Hindlimb muscle (tissue), 1 donor: ENCODE measurements at regions not wholly inside any gene's neighbourhood (a gene's known extent, or its start where the extent isn't known, plus 50 kb on each side); places are given as distances from the start of the nearest gene placed in this dataset.
"Not testable (repeated sequence)": the region's sequence is repeated elsewhere in the genome, so short reads cannot be mapped to it uniquely, and the experiment has no call there.

Experiments
- DNase-seq: peaks from one replicate; pipeline ENCODE4 v3.0.0-alpha.2; 2013

DNA sequence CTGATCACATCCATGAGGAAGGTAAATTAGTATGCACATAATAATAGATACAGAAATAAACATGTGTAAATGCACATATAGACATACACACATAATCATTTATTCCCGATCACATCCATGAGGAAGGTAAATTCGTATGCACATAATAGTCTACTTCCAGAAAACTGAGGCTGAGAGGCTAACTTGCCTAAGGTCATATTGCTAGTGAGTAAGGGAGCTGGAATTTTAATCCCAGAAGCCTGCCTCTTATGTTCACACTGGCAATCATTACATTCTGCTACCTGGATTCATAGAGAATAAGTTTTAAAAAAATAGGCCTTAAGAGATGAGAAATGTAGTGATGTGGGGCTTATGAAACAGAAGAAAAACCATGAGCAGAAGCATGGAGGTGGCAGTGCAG is 716.3 kb downstream of the BRINP1 start:
- no peak for DNase-seq

DNA sequence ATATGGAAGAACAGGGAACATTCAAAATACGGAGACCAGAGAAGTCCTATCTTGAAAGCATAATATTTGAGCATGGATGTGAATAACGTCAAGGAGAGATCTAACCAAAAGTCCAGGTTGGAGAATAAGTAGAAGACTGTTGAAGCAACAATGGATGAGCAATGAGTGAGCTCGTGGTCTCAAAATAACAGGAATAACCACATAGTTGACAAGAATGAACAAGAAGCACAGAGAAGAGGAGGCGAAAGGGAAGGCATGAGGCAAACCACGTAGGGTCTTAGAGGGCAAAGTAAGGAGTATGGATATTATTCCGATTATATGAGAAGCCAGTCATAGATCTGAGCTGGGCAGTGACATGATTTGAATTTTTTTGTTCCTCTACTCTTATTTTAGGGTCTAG is 710.2 kb downstream of the BRINP1 start:
- no peak for DNase-seq

DNA sequence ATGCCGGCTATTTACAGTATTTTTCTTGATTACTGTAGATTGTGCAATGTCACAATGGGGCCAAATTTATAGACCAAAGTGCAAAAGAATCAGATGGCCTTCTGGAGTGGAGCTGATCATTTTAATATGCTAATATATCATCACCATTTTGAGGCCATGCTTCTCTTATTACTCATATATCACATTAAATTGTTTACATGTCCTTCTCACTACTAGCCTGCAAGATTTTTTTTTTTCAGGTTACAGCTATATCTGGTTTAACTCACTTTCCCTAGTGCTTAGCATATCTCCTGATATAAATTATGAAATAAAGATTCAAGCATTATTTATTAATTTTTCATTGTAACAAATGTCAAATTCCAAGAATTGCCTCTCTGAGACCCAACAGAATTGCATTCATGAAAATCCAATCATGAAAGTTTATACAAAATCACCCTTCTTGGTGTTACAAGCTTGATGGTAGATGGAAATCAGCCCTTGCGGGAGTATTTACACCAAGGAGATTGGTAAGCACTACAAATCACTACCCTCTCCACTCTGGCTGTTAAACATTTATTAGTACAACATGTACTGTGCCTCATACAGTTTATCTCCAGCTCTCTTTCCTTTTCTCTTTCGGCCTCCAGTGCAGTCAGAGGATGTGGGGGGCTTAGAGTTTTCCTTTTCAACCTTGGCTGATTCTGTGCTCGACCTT is 703.9 kb downstream of the BRINP1 start:
- no peak for DNase-seq

DNA sequence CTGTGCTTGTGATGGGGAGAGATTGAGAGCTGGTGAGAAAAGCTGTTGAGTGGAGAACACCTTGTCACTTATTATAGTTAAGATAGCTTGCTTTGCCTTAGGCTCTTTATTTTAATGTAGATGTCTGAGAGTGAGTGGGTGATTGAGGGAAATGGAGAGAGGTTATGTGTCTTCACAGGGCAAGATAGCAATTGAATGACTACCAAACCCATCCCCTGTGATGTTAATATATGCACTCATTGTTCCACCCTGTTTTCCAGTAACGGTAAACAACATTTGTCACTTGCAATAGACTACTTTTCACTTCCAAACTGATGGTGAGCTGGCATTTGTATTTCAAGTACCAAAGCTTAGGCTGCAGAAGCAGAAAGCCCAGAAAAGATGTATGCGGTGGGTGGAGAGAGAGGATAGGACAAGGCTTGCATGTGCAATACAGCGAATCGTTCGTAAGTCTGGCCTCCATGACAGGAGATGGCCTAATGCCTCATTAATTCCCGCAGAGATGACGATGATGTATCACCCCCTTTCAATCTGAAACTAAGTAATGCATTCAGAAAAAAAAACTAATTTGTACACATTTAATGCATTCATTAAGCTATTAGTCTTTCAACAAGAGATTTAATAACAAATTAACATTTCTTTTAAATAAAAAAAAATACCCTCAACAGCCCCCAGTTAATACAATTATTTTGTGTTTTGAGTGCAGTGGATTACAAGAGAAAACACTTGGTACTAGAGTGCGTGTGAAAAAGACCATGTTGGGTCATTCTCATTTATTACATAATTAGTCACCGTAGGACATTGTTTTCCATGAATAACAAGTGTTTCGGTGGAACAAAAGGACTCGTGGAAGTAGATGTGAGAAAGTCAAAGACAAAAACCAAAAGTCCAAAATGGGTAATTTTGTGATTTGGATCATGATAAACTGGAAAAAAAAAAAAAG is 699.0 kb downstream of the BRINP1 start:
- no peak for DNase-seq

DNA sequence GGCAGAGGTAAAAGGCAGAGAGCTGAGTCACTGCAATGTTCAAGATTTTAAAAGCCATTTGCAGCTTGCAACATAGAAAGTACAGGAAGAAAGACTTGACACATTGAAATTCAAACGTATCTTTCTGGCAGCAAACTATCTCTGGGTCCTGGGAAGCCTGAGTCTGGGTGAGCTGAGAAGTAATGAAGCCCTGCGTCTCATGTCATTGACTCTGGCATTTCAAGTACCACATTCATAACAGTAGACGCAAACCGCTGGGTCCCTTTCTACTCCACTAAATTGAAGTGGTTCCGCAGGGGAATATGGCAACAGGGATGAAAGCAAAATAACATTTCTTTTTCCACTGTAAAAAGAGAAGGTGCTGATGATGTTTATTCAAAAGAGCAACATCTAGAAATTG is 694.3 kb downstream of the BRINP1 start:
- DNase-seq = no peak

DNA sequence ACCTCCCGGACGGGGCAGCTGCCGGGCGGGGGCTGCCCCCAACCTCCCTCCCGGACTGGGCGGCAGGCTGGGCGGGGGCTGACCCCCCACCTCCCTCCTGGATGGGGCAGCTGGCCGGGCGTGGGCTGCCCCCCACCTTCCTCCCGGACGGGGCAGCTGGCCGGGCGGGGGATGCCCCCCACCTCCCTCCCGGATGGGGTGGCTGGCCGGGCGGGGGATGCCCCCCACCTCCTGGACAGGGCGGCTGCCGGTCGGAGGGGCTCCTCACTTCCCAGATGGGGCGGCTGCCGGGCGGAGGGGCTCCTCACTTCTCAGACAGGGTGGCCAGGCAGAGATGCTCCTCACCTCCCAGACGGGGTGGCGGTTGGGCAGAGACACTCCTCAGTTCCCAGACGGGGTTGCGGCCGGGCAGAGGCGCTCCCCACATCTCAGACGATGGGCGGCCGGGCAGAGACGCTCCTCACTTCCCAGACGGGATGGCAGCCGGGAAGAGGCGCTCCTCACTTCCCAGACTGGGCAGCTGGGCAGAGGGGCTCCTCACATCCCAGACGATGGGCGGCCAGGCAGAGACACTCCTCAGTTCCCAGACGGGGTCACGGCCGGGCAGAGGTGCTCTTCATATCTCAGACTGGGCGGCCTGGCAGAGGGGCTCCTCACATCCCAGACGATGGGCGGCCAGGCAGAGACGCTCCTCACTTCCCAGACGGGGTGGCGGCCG is 691.1 kb downstream of the BRINP1 start:
- DNase-seq = not testable (repeated sequence)

DNA sequence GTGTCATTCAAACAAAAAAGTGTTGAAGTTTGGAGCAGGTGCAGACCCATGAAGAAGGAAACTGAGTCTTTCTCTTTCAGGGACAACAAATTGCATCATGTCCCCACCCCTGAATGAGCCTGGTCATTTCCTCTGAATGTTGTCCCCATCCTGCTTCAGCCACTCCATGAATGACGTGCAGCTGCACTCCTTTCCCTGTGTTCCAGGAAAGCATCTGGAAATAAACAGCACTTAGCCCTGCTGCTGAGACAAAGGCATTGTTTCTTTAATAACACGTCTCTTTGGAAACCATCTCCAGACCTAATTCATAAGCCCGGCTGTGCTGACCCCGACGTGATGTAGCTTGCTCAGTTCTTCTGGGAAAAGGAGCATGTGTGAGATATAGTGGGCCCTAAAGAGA is 682.3 kb downstream of the BRINP1 start:
- no peak for DNase-seq

DNA sequence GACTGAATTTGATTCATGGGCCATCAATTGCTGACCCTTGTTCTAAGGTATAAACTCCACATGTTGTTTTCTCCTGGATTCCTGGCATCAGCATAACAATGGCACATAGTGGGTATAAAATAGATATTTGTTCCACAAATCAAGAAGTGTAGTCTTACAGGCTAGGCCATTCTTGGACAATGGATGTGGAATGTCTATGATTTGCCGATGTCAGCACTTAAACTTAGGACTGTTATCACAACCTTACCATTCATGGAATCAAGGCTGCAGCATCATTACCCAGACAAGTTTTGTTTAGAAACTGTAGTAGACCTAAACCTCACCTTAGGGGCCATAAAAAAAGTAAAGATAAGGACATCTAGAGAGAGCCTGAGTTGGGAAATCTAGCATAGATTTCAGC is 680.0 kb downstream of the BRINP1 start:
- DNase-seq = no peak

DNA sequence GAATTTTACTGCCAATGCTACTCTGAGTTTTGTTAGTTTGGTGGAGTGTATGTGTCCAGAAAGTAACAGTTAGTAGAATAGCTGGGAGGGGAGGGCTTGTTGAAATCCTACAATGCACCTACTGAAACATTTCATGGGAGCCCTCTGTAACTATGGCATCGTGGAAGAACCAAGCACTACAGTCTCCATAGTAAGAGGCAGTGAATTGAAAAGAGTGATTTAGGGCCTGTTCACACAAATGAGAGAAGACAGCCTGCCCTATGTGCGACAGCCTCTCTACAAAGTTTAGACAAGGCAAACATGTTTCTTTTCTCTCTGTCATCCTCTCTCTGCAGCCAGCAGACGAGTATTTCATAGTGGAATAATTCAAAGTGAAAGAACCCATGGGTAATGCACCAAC is 676.6 kb downstream of the BRINP1 start:
- DNase-seq = no peak

DNA sequence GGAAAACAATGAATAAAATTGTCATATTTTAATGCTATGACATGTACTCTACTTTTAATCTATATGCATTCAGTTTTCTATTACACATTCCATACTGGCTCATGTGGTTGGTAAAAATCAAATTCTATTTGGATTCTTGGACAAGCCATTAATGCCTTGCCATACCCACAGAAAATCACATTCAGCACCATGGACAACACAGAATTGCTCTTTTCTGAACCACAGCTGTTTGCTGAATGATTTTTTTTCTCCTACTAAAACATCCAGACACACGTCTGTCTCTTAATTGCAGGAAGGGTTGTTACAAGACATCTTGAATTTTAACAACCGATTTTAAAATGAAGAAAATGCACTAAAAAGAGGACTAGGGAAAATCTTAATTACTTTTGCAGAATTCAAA is 675.6 kb downstream of the BRINP1 start:
- no peak for DNase-seq

DNA sequence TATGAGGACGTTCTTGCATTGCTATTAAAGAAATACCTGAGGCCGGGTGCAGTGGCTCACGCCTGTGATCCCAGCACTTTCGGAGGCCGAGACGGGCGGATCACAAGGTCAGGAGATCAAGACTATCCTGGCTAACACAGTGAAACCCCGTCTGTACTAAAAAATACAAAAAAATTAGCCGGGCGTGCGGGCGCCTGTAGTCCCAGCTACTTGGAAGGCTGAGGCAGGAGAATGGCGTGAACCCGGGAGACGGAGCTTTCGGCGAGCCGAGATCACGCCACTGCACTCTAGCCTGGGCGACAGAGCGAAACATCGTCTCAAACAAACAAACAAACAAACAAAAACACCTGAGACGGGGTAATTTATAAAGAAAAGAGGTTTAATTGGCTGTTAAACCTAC is 674.0 kb downstream of the BRINP1 start:
- DNase-seq = not testable (repeated sequence)

DNA sequence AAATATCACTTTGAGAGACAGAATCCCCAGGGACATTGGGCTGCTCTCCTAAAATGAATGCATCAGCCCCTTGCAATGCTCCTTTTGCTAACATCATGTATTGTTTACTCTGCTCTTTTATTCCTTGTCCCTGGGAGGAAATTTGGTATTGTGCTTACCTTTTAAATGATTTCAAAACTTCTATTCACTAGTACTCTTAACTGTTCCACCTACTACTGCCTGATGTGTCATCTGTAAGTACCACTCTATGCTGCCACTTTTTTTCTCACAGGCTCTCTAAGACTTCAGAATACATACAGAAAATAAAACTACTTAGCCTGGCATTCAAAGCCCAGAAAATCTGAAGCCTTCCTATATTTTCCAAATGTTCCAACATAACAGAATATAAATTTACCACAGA is 667.2 kb downstream of the BRINP1 start:
- DNase-seq = no peak

DNA sequence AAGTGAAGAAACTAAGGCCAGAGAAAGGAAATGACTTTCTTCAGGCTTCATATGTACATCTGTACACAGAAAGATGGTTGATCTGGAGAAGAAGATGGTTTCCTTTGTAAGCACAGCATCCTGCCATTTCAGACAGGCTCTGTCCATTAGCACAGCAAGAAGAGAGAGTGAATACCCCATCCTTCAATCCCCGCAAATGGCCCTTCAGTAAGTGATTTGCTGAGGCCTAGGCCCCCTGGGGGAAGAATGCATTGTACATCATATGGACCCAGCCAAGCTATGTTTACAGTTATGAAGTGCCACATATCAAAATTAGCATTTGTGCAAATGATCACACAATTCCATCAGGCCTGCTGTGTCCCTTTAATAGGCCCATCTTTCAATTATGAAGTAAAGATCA is 657.4 kb downstream of the BRINP1 start:
- no peak for DNase-seq

DNA sequence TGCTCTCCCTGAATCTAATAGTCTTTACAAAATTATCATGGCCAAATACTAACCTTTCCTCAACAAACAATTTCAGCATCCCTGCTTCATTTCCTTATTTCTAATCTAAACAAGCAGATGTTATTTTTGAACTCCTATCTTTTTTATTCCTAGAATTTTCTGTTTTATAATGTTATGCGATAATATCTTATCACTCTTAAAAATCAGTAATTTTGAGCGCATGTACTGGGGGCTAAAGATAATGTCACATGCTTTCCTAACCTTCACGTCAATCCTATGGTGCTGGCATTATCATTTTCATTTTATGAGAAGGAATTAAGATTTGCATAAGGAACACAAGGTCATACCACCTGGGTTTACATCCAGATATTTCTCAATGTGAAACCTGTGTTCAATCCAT is 648.0 kb downstream of the BRINP1 start:
- DNase-seq = no peak

DNA sequence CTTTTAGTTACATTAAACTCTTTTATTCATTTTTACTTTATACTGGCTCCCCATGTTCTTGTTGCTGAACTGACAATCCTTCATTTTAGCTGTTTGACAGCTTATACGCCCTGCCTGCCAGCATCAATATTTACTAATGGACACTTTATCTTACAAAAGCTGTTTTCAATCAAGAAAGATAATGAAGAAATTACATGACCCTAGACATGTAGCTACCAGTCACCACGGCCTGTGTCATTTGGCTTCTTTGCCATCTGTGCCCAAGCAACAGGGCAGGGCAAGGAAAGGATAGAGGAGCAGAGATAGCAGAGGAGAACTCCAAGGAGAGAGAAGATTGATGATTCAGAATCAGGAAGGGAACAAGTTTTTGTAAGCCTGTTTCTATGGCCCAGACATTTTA is 647.3 kb downstream of the BRINP1 start:
- no peak for DNase-seq

DNA sequence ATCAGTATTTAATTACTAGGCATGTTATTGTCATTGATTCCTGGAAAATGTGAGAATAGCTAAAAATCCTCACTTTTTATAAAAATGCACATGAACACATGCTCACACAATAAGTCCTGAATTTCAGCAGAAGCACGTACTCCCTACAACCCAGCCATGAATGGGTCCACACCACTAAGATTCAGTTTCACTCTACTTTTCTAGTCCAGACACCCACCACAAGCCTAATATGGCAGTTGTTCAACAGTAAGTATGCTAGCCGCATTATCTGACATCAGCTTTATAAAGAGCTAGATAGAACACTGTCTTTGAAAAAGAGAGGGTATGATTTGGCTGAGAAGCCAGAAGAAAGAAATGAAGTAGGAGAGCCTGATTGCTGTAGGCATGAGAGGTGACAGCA is 639.3 kb downstream of the BRINP1 start:
- no peak for DNase-seq

DNA sequence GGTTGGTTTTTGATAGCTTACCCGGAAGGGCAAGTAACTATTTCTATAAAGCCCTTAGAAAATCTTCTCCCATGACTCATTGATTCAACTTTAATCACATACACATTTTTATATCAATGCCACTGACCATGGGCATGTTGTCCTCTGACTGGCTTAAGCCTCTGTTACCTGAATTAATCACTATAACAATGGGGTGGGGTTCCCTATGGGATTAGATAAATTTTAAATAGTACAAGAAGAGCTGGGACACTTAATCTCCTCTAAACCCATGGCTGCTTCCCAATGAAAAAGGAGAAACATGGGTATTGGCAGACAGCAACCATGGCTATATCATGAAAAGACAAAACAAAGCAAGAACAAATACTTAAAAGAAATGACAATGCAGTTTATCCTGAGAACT is 636.2 kb downstream of the BRINP1 start:
- no peak for DNase-seq

DNA sequence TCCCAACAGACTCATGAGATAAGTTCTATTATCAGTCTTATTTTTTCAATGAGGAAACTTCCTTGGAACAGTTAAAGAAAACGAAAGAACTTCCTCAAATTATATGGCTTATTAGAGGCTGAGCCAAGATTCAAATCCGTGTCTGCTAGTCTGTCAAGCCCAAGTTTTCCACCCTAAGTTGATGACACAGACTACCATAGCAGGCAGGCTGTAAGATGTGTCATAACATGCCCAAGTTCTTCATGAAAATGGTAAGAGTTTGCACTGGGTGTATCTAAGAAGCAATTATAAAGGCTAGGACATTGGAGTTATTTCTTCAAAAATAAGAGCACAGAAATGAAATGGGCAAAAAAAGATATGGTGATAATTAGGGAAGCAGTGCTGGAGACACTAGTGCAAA is 634.5 kb downstream of the BRINP1 start:
- no peak for DNase-seq

DNA sequence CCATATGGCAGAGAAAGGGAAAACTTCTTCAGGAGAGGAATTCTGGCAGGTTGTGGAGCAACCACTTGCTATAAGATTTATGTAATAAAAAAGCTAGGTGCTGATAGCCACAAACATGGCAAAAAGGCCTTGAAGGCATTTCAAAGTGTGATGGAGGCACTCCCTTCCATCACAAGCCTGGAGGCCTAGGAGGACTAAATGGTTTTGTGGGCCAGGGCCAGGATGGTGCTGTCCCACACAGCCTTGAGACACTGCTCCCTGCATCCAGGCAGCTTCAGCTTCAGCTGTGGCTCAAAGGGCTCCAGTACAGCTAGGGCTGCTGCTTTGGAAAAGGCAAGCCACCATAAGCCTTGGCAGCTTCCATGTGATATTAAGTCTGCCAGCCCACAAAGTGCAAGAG is 632.8 kb downstream of the BRINP1 start:
- DNase-seq = no peak

DNA sequence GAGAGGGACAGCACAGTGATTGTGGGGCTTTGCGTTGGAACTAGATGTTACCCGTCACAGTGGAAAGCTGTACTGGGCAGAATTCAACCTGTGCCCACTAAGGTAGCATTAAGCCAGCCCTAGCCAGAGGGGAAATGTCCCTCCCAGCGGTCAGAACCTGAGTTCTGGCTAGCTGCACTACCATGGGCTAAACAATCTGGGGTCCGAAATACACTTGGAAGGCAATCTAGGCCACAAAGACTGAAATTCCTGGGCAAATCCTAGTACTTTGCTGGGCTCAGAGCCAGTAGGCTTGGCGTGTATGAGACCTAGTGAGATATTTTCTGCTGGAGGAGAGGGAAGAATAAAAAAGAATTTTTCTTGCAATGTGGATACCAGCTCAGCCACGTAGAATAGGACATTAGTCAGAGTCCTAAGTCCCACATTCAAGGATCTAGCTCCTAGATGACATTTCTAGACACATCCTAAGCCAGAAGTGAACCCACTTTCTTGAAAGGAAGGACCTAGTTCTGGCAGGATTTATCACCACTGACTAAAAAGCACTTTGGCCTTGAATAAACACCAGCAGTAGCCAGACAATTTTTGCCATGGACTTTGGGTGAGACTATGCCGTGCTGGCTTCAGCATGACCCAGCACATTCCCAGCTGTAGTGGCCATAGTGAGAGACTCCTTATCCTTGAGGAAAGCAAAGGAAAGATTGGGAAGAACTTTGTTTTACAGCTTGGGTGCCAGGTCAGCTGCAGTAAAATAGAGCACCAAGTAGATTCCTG is 618.0 kb downstream of the BRINP1 start:
- DNase-seq = no peak

DNA sequence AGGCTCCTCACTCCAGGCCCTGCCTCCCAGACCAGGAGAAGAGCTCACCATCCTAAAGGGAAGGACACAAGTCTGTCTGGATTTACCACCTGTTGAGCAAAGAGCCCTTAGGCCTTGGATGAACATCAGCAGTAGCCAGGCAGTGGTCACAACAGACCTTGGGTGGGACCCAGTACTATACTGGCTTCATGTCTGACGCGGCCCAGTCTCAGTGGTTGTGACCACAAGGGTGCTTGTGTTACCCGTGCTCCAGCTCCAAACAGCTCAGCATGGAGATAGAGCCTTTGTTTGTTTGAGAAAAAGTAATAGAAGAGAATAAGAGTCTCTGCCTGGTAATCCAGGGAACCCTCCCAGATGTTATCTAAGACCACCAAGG is 617.4 kb downstream of the BRINP1 start:
- no peak for DNase-seq

DNA sequence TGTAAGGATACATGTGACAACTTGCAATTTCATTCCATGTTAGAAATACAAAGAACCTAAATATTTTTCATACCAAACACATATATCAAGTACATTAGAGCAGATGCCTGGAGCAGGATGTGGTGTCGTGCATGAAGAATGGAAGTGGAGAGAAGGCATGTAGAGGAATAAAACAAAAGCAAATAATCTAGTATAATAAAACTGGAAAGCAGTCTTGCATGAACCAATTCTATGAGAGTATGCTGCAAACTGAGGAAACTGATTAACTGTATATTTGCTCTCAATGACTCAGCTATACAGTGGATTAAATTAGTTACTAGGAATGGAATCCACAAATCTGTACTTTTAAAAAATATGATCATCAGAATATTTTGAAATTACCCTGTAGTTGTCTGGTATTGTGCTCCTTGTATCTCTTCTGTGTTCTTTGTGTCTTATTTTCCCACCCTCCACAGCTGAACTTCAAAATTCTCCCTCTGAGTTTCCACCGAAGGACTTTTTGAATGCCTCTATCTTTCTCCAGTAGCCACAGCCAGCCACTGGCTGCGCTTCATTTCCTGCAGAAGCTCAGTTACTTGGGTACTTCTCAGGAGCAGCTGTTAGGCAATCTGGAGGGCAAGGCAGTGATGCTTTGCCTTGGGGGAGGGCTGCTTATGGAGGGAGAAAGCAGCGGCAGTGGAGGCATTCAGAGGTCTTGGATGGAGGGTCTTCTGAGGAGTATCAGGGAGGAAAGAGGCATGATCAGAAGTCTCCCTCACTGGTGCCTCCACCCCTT is 608.0 kb downstream of the BRINP1 start:
- DNase-seq = no peak
